Mucosa of gallbladder (tissue), 1 donor: ENCODE measurements at regions not wholly inside any gene's neighbourhood (a gene's known extent, or its start where the extent isn't known, plus 50 kb on each side); places are given as distances from the start of the nearest gene placed in this dataset.
A peak's percentile ranks its signal among the peaks of the same experiment; 100 is the strongest.

Experiments used
- DNase-seq: peaks from one replicate; pipeline ENCODE4 v3.0.0-alpha.2; 2020; ENCODE audit warnings: low spot score
- donor health status: DM: no; HTN: no; CAD: no.

DNA sequence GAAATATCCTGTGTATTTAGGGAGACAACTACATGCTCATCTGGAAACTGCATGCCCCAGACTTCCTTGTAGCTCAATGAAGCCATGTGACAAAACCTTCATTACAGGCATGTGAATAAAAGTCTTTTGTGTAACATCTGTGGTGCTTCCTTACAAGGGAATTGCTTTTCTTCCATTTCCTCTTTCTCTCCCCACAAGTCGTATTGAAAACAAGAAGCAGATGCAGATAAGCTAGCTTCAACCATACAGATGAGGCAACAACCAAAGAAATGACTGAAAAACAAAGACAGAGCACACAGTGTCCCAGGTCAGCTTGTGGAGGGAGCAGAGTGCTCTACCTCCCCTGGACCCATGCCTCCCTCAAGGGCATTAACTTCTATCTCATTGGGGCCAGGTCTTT lies 115.8 kb upstream of the INPP4B start:
- no peak for DNase-seq

GRCh38 chr4:142974328-142974727 lies 128.2 kb upstream of the INPP4B start:
- no peak for DNase-seq

- no peak for DNase-seq
These were observed 129.5 kb upstream of the INPP4B start for GRCh38 chr4:142975618-142976017.

DNA sequence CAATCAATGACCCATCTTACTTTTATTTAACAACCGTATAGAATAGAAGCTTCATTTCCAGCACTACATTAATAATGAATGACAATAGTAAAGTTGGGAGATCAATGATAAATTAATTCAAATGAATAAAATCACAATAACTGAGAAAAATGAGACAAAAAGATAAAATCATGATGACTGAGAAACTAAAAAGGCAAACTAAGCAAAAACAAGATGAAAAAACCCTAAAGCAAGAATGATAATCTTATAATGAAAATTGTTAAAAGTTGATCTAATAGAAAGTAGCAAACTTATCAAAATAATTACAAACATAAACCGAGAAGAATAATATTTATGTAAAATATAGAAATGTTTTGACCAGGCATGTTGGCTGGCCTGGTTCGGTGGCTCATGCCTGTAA lies 130.4 kb upstream of the INPP4B start:
- no peak for DNase-seq

GRCh38 chr4:142977182-142977581 lies 131.1 kb upstream of the INPP4B start:
- no peak for DNase-seq

DNA sequence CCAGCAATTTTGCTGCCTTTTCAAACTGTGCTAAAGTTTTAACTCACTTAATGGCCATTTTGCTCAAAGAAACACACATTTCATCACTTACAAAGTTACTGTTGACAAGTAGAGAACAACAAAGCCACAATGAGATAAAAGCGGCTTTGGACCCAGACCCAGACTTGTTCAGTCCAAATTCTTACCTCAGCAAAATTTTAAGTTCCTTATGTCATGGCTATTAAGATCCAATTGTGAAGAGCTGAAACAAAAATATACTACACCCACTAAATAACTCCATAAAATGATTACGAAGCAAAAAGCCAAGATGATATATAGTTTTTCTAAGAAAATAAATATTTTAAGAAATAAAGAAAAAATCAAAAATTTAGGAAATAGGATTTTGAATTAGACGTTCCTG lies 137.0 kb upstream of the INPP4B start:
- DNase-seq, result no peak

DNA sequence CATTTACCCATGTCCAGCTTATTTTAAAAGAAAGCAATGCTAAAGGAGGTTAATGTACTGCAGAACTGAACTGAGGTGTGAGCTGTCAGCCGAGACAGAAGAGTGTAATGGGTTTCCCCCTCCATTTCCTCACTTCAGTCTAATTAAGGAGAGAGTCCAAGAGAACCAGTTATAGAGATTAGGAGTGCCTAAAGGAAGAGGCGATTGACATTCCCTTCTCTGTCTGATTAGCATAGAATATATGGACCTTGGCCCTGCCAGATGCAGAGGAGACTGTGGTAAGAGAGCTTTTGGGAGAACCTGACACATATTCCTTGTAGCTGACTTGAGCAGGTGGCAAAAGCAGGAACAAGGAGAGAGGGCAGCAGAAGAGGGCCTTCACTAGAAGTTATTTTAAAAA lies 137.5 kb upstream of the INPP4B start:
- DNase-seq, result no peak

- no peak for DNase-seq
These were observed 138.9 kb upstream of the INPP4B start for GRCh38 chr4:142984871-142985585.

DNA sequence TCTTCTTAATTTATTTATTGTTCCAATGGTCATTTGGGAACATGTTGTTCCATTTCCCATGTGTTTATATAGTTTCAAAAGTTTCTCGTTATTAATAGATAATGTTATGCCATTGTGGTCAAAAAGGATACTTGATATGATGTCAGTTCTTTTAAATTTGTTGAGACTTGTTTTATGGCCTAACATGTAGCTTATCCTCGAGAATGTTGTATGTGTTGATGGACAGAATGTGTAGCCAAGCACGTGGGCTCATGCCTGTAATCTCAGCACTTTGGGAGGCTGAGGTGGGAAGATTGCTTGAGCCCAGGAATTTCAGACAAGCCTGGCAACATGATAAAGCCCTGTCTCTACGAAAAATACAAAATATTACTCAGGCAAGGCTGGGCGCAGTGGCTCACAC lies 168.5 kb upstream of the USP38 start:
- DNase-seq, result no peak

DNA sequence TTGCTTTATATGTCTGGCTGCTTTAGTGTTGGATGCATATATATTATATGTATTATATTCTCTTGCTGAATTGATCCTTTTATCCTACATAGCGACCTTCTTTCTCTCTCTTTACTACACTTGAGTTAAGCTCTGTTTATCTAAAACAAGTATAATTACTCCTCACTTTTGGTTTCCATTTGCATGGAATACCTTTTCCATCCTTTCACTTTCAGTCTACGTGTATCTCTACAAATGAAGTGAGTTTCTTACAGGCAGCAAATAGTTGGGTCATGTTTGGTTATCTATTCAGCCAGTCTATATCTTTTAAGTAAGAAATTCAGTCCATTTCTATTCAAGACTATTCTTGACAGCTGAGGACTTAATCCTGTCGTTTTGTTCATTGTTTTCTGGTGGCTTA lies 167.5 kb upstream of the USP38 start:
- DNase-seq, result no peak

DNA sequence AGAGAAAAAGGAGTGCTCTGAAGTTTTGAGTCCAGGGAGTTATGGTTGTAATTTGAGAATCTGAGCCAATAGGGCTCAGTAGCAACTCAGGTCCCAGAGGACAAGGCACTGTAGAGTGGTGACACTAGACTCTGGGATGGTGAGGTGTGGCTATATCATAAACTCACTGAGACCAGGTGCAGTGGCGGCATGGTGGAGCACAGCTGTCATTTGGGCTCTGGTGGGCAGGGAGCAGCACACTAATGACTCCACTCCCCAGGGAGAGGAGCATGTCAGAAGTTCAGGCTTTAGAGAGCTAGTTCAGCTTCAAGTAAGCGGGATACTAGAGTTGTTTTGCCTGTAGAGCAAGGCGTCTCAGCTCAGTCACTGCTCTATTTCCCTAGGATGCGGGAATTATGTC lies 165.4 kb upstream of the USP38 start:
- DNase-seq, result no peak

- DNase-seq, result no peak
These were observed 163.3 kb upstream of the USP38 start for GRCh38 chr4:143021384-143021783.

- no peak for DNase-seq
These were observed 161.3 kb upstream of the USP38 start for GRCh38 chr4:143023239-143023918.

- peak; percentile 23 for DNase-seq
These were observed 159.5 kb upstream of the USP38 start for GRCh38 chr4:143025081-143025704.

GRCh38 chr4:143026459-143027170 lies 158.1 kb upstream of the USP38 start:
- no peak for DNase-seq

DNA sequence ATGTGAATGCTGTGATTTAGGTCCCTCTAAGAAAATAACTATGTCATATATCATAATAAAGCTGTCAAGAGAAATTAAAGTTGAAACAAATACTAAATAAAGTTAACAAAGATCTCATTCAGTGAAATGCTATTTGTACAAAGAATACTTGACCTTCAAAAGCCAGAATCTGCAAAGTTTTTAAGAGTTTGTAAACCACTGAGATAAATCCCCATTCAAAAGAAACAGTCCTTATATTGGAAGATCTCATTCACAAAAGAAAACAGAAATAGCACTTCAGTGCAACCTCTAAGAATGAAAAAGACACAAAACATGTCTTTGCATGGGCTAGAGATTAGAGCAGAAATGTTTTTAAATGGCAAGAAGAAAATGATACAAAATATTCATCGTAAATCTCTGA lies 149.1 kb upstream of the USP38 start:
- DNase-seq, result no peak

GRCh38 chr4:143036443-143036842 lies 148.3 kb upstream of the USP38 start:
- DNase-seq, result no peak

- DNase-seq, result no peak
These were observed 138.3 kb upstream of the USP38 start for GRCh38 chr4:143046454-143046853.

- DNase-seq, result no peak
These were observed 137.8 kb upstream of the USP38 start for GRCh38 chr4:143046906-143047305.

DNA sequence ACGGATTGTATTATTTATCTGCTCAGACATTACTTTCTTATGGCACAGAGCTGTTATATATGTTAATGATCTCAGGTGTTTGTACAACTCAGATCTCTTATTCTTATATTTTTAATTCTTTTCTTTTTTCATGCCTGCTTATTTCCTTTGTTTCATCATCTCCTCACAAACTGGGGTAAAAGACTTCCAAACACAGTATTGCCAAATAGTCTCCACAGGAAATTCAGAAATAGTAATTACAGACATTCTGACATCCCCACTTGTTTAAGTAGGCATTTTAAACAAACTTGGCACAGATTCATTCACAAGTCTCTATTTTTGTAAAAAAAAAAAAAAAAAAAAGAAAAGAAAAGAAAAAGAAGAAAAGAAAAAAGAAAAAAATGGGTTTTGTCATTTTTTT lies 129.7 kb upstream of the USP38 start:
- no peak for DNase-seq

- DNase-seq, result no peak
These were observed 128.7 kb upstream of the USP38 start for GRCh38 chr4:143055997-143056396.

GRCh38 chr4:143071351-143071750 lies 113.4 kb upstream of the USP38 start:
- no peak for DNase-seq

DNA sequence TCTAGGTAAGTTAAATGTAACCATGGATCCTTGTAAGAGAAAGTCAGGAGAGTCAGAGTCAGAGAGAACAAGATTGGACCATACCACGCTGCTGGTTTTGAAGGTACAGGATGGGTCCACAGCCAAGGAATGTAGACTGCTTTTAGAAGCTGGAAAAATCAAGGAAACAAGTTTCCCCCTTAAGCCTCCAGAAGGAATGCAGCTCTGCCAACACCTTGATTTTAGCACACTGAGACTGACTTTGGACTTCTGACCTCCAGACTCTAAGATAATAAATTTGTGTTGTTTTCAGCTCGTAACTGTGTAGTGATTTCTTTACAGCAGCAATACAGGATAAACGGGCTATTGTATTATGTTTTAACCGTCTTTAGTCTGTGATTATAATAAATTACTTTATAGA lies 108.0 kb upstream of the USP38 start:
- no peak for DNase-seq
